NCI-H1092 treated with DMSO at 0.1 percent for 48 hours (cell line): ENCODE measurements at regions not wholly inside any gene's neighbourhood (a gene's known extent, or its start where the extent isn't known, plus 50 kb on each side); places are given as distances from the start of the nearest gene placed in this dataset.
A peak's percentile ranks its signal among the peaks of the same experiment; 100 is the strongest.
"Not testable (repeated sequence)": the region's sequence is repeated elsewhere in the genome, so short reads cannot be mapped to it uniquely, and the experiment has no call there.

Experiments
- DNase-seq: peaks from one replicate; lab custom pipeline; 2025; lab: John Stamatoyannopoulos, UW

GRCh38 chr5:56732121-56732520, 83.2 kb upstream of the MAP3K1 start:
- DNase-seq = no peak

GRCh38 chr5:56731473-56731872, 83.9 kb upstream of the MAP3K1 start:
- DNase-seq = not testable (repeated sequence)

- DNase-seq = no peak
Observed at GRCh38 chr5:56729488-56729887, 85.9 kb upstream of the MAP3K1 start.

GRCh38 chr5:56725711-56726411, 89.5 kb upstream of the MAP3K1 start:
- DNase-seq = no peak

GRCh38 chr5:56724857-56725256, 90.5 kb upstream of the MAP3K1 start:
- DNase-seq = not testable (repeated sequence)

GRCh38 chr5:56722317-56722716, 93.0 kb upstream of the MAP3K1 start:
- DNase-seq = no peak

- DNase-seq = no peak
Observed at GRCh38 chr5:56717253-56717987, 97.9 kb upstream of the MAP3K1 start.

- no peak for DNase-seq
Observed at GRCh38 chr5:56715986-56716385, 99.4 kb upstream of the MAP3K1 start.

GRCh38 chr5:56712895-56713591, 102.3 kb upstream of the MAP3K1 start:
- peak; percentile 56 for DNase-seq

GRCh38 chr5:56710826-56711590, 104.3 kb upstream of the MAP3K1 start:
- no peak for DNase-seq

- DNase-seq = no peak
Observed at GRCh38 chr5:56706504-56706903, 108.8 kb upstream of the MAP3K1 start.

- DNase-seq = peak; percentile 61
Observed at GRCh38 chr5:56705217-56705616, 110.1 kb upstream of the MAP3K1 start.

GRCh38 chr5:56703952-56704351, 111.4 kb upstream of the MAP3K1 start:
- no peak for DNase-seq

GRCh38 chr5:56700711-56701110, 114.6 kb upstream of the MAP3K1 start:
- DNase-seq = no peak

- DNase-seq = peak; percentile 50
Observed at GRCh38 chr5:56699538-56699937, 115.8 kb upstream of the MAP3K1 start.

GRCh38 chr5:56698463-56699381, 116.6 kb upstream of the MAP3K1 start:
- DNase-seq = no peak

GRCh38 chr5:56696900-56697299, 118.4 kb upstream of the MAP3K1 start:
- no peak for DNase-seq

GRCh38 chr5:56693220-56693579, 122.1 kb upstream of the MAP3K1 start:
- DNase-seq = no peak

GRCh38 chr5:56692359-56693219, 122.8 kb upstream of the MAP3K1 start:
- no peak for DNase-seq

GRCh38 chr5:56688402-56688801, 126.9 kb upstream of the MAP3K1 start:
- no peak for DNase-seq
